OCI-LY1 (cell line): ENCODE measurements at regions not wholly inside any gene's neighbourhood (a gene's known extent, or its start where the extent isn't known, plus 50 kb on each side); places are given as distances from the start of the nearest gene placed in this dataset.

Experiments
- H2AFZ ChIP-seq: fragments of 200-600 bp; sonication (generic), shearing (Covaris generic); 2 replicates; pipeline ENCODE4 v1.6.0; 2014; ENCODE audit warnings: antibody characterized with exemption, mild to moderate bottlenecking, low read length
- H3F3A ChIP-seq: fragments of 200-600 bp; sonication (generic), shearing (Covaris generic); 2 replicates; pipeline ENCODE4 v1.6.0; 2014; ENCODE audit warnings: mild to moderate bottlenecking, antibody characterized with exemption, low read length, moderate library complexity; ENCODE audit not compliant: insufficient read depth
- H3K27ac ChIP-seq: fragments of 200-600 bp; sonication (generic); 2 replicates; pipeline ENCODE4 v1.5.1; 2014; ENCODE audit warnings: low read length, mixed run types, mild to moderate bottlenecking, low read depth; ENCODE audit not compliant: poor library complexity, severe bottlenecking
- H3K27me3 ChIP-seq: fragments of 200-600 bp; sonication (generic); 2 replicates; pipeline ENCODE4 v1.6.0; 2014; ENCODE audit warnings: antibody characterized with exemption, mild to moderate bottlenecking, low read length, moderate library complexity; ENCODE audit not compliant: insufficient read depth
- H3K36me3 ChIP-seq: fragments of 200-600 bp; sonication (generic); 2 replicates; pipeline ENCODE4 v1.6.1; 2014; ENCODE audit warnings: mild to moderate bottlenecking, antibody characterized with exemption, low read length, moderate library complexity, mixed read lengths; ENCODE audit not compliant: insufficient read depth
- H3K4me1 ChIP-seq: fragments of 200-600 bp; sonication (generic); 2 replicates; pipeline ENCODE4 v1.5.1; 2014; ENCODE audit warnings: mild to moderate bottlenecking, low read length, moderate library complexity; ENCODE audit not compliant: insufficient read depth, severe bottlenecking
- H3K4me2 ChIP-seq: fragments of 200-600 bp; sonication (generic), shearing (Covaris generic); 2 replicates; pipeline ENCODE4 v1.6.1; 2014; ENCODE audit warnings: low read length
- H3K4me3 ChIP-seq: fragments of 200-600 bp; sonication (generic); 2 replicates; pipeline ENCODE4 v1.5.1; 2014; ENCODE audit warnings: low read length, low read depth, mild to moderate bottlenecking, mixed read lengths; ENCODE audit not compliant: poor library complexity, severe bottlenecking
- H3K79me2 ChIP-seq: fragments of 200-600 bp; shearing (Covaris generic); 2 replicates; pipeline ENCODE4 v1.6.1; 2016; ENCODE audit warnings: mixed run types, low read length, mixed read lengths; ENCODE audit not compliant: insufficient read depth
- H3K9ac ChIP-seq: fragments of 200-600 bp; sonication (generic), shearing (Covaris generic); 2 replicates; pipeline ENCODE4 v1.6.1; 2014; ENCODE audit warnings: mild to moderate bottlenecking, low read length, mixed read lengths
- H3K9me2 ChIP-seq: fragments of 200-600 bp; sonication (generic), shearing (Covaris generic); 2 replicates; pipeline ENCODE4 v1.6.1; 2014; ENCODE audit warnings: low read depth, mild to moderate bottlenecking, low read length, mixed read lengths
- H3K9me3 ChIP-seq: fragments of 200-600 bp; shearing (Covaris generic); 2 replicates; pipeline ENCODE4 v1.6.1; 2014; ENCODE audit warnings: low read length, mixed read lengths
- H4K20me1 ChIP-seq: fragments of 200-600 bp; sonication (generic), shearing (Covaris generic); 2 replicates; pipeline ENCODE4 v1.6.0; 2016; ENCODE audit warnings: mild to moderate bottlenecking, low read length; ENCODE audit not compliant: insufficient read depth
- EZH2 ChIP-seq: fragments of 200-600 bp; sonication (generic), shearing (Covaris generic); IDR thresholded peaks from 2 replicates; pipeline ENCODE4 v1.8.0; 2017; ENCODE audit warnings: borderline replicate concordance, mixed run types, mild to moderate bottlenecking, antibody characterized with exemption, low read length, moderate library complexity, mixed read lengths
- TF ChIP-seq, protein P1 (sequence below): fragments of 200-600 bp; sonication (generic), shearing (Covaris generic); IDR thresholded peaks from 2 replicates; pipeline ENCODE4 v1.5.1; 2017; ENCODE audit warnings: mild to moderate bottlenecking, antibody characterized with exemption, low read length, moderate library complexity, mixed read lengths

DNA sequence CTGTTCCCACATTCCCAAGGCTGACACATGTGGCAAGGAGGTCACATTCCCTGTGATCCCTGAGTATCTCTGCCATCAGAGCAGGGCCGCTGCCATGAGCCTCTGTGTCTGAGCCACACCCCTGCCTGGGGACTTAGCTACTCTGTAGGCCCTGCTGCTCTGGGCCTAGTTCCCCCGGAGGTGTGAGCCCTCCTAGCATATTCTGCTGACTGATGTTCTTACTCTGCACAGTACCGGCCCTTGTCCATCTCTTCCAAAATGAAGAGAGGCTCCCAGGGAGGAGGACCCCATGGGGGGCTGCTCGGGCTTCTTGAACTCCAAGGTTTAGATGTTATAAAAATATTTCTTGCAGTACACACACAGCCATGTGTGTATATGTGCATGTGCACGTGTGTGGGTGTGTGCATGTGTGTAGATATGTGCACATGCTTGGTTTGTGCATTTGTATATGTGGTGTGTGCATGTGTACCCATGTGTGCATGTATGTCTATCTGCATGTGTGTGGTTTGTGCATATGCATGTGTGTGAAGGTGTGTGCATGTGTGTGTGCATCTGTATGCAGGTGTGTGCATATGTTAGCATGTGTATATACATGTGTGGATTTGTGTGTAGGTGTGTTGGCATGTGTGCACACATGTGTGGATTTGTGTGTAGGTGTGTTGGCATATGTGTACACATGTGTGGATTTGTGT lies 101.2 kb downstream of the ERMARD start:
- no peaks in the 10 kb centered on the region for H3K4me1 ChIP-seq
- H3K9me3 ChIP-seq = no peaks in the 10 kb centered on the region
- H3K4me3 ChIP-seq = no peak overlapping the region
- no peak overlapping the region for H2AFZ ChIP-seq
- no peaks in the 10 kb centered on the region for H3K79me2 ChIP-seq
- H3K9me2 ChIP-seq = no peaks in the 10 kb centered on the region
- no peaks in the 10 kb centered on the region for H4K20me1 ChIP-seq
- TF ChIP-seq, protein P1, sequence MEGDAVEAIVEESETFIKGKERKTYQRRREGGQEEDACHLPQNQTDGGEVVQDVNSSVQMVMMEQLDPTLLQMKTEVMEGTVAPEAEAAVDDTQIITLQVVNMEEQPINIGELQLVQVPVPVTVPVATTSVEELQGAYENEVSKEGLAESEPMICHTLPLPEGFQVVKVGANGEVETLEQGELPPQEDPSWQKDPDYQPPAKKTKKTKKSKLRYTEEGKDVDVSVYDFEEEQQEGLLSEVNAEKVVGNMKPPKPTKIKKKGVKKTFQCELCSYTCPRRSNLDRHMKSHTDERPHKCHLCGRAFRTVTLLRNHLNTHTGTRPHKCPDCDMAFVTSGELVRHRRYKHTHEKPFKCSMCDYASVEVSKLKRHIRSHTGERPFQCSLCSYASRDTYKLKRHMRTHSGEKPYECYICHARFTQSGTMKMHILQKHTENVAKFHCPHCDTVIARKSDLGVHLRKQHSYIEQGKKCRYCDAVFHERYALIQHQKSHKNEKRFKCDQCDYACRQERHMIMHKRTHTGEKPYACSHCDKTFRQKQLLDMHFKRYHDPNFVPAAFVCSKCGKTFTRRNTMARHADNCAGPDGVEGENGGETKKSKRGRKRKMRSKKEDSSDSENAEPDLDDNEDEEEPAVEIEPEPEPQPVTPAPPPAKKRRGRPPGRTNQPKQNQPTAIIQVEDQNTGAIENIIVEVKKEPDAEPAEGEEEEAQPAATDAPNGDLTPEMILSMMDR = no peak
- TF ChIP-seq EZH2 = no peak
- H3F3A ChIP-seq = no peaks in the 10 kb centered on the region
- H3K27me3 ChIP-seq = peaks cover 5% of the 10 kb centered on the region; the same call in 1 of the 2 replicates
- H3K4me2 ChIP-seq = no peak overlapping the region
- no peak overlapping the region for H3K27ac ChIP-seq
- no peaks in the 10 kb centered on the region for H3K36me3 ChIP-seq
- H3K9ac ChIP-seq = no peak overlapping the region

DNA sequence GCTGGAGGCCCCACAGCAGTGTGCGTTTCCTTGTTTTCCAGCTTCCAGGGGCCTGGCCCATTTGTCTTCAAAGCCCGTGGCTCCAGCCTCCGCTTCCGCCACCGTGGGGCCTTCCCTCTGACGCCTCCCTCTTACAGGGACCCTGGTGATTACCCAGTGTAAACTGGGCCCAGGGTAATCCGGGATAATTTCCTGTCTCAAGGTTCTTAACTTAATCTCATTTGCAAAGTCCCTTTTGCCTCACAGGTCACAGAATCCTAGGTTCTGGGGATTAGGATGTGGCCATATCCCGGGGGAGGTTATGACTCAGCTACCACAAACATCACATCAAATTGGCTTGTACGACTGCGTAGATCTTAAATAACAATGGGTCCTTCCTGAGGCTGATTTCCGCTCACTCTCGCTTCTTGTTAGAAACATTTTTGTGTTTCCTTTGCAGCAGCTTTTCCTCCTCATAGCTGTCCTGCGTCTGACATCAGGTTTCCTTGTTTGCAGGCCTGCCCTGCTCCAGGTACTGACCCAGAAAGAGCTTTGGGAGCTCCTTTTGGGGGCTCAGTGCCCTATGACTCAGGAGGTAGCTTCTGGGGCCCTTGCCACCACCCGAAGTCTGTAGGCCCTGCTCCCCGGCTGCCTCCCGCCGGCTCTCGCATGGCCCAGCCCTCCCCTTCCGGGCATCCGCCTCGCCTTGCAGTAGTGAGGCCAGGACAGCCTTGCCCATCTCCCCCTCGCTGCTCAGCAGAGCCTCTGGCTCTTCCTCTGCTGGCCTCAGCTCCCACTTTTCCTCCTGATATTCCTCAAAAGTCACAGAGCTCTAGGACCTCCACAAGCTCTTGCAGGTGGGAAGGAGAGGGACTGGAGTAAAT lies 100.5 kb downstream of the ERMARD start:
- Histone ChIP-seq H3K9ac (no peak overlapping the region), H3K4me3 (no peak overlapping the region), H2AFZ (no peak overlapping the region), H3F3A (no peaks in the 10 kb centered on the region), H3K4me2 (no peak overlapping the region), H3K9me2 (no peaks in the 10 kb centered on the region), H3K27ac (no peak overlapping the region), H4K20me1 (no peaks in the 10 kb centered on the region), H3K4me1 (no peaks in the 10 kb centered on the region), H3K27me3 (peaks cover 6% of the 10 kb centered on the region; the same call in 1 of the 2 replicates), H3K79me2 (no peaks in the 10 kb centered on the region), H3K9me3 (no peaks in the 10 kb centered on the region), H3K36me3 (no peaks in the 10 kb centered on the region)
- TF ChIP-seq EZH2 = no peak
- TF ChIP-seq, protein P1 = no peak

DNA sequence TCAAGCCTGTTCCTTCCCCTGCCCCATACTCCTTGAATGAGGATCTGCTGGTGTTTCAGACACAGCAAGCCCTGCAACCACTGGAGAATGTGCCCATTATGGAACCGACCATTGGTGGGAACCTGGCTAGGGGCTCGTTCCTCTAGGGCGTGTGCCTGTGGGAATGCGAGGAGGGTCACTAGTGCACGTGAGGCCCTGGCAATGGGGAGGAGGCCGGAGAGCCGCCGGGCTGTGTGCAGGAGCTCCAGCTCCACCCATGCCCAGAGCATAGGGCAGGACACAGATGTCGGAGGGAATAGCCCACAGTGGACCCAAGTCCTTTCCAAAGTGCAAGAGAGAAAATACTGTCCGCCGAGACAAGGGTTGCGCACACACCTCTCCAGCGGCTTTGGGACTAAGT lies 99.3 kb downstream of the ERMARD start:
- Histone ChIP-seq H3K4me2 (no peak overlapping the region), H3K9ac (no peak overlapping the region), H3K27ac (no peak overlapping the region), H3K4me3 (no peak overlapping the region), H3K27me3 (peaks cover 9% of the 10 kb centered on the region; the same call in 1 of the 2 replicates), H2AFZ (no peak overlapping the region), H3F3A (no peaks in the 10 kb centered on the region), H3K4me1 (no peaks in the 10 kb centered on the region), H4K20me1 (no peaks in the 10 kb centered on the region), H3K36me3 (no peaks in the 10 kb centered on the region), H3K9me2 (no peaks in the 10 kb centered on the region), H3K79me2 (no peaks in the 10 kb centered on the region), H3K9me3 (no peaks in the 10 kb centered on the region)
- TF ChIP-seq EZH2 = no peak
- TF ChIP-seq, protein P1 = no peak
